Smooth muscle cell (in vitro differentiated cells): ENCODE measurements at regions not wholly inside any gene's neighbourhood (a gene's known extent, or its start where the extent isn't known, plus 50 kb on each side); places are given as distances from the start of the nearest gene placed in this dataset.

Source experiments
- DNase-seq: peaks from one replicate; lab custom pipeline; 2025; ENCODE audit not compliant: unreplicated experiment; lab: John Stamatoyannopoulos, UW
- H2AFZ ChIP-seq: fragments of 200-600 bp; sonication (generic); 2 replicates; pipeline ENCODE4 v1.6.0; 2016; ENCODE audit warnings: antibody characterized with exemption, low read depth, mild to moderate bottlenecking
- H3F3A ChIP-seq: fragments of 200-600 bp; sonication (generic); 2 replicates; pipeline ENCODE4 v1.6.0; 2017; ENCODE audit warnings: antibody characterized with exemption, low read depth
- H3K27ac ChIP-seq: fragments of 200-600 bp; sonication (generic); 2 replicates; pipeline ENCODE4 v1.5.1; 2016; ENCODE audit warnings: low read depth, mild to moderate bottlenecking
- H3K27me3 ChIP-seq: fragments of 200-600 bp; sonication (generic); 2 replicates; pipeline ENCODE4 v1.6.1; 2016; ENCODE audit warnings: low read depth, mild to moderate bottlenecking
- H3K36me3 ChIP-seq: fragments of 200-600 bp; sonication (generic); 2 replicates; pipeline ENCODE4 v1.5.1; 2016; ENCODE audit warnings: low read depth
- H3K4me1 ChIP-seq: fragments of 200-600 bp; sonication (generic); 2 replicates; pipeline ENCODE4 v1.5.1; 2016; ENCODE audit warnings: low read depth
- H3K4me2 ChIP-seq: fragments of 200-600 bp; sonication (generic); 2 replicates; pipeline ENCODE4 v1.6.0; 2016; ENCODE audit warnings: mild to moderate bottlenecking
- H3K4me3 ChIP-seq: fragments of 200-600 bp; sonication (generic); 2 replicates; pipeline ENCODE4 v1.5.1; 2016; ENCODE audit warnings: mild to moderate bottlenecking
- H3K79me2 ChIP-seq: fragments of 200-600 bp; sonication (generic); 2 replicates; pipeline ENCODE4 v1.6.0; 2016; ENCODE audit warnings: low read depth, mild to moderate bottlenecking
- H3K9ac ChIP-seq: fragments of 200-600 bp; sonication (generic); 2 replicates; pipeline ENCODE4 v1.6.0; 2016; ENCODE audit warnings: low read depth
- H3K9me3 ChIP-seq: fragments of 200-600 bp; sonication (generic); replicated peaks from 2 replicates; pipeline ENCODE4 v1.5.1; 2016; ENCODE audit warnings: low read depth
- H4K20me1 ChIP-seq: fragments of 200-600 bp; sonication (generic); 2 replicates; pipeline ENCODE4 v1.6.0; 2016; ENCODE audit warnings: low read depth
- CTCF ChIP-seq: fragments of 200-600 bp; sonication (generic); IDR thresholded peaks from 2 replicates; pipeline ENCODE4 v1.5.1; 2017; ENCODE audit warnings: borderline replicate concordance, mild to moderate bottlenecking, antibody characterized with exemption; ENCODE audit not compliant: insufficient read depth, poor library complexity, severe bottlenecking
- WGBS: methylation state at CpG from one replicate; pipeline ENCODE4 v1.1.7; 2016; ENCODE audit warnings: low lambda C conversion rate; 5-methylcytosine and 5-hydroxymethylcytosine counted together

DNA sequence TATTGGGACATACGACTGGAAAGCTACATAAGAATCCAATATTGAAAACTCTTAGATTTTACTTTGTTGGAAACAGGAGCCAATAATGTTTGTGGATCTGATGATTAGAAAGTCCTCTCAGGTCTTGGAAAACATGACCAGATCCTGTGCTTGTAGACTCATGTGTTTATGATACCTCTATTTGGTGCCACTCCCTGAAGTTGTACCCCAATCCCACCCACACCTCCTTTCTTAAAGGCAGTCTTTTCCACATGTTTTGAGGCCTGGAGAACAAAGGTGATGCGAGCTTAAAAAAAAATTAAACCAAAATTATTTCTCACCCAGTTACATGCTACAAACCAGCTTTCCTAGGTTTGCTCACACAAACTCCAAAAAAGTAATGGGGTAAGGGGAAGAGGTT is 262.7 kb downstream of the PTTG2 start:
- H2AFZ ChIP-seq = no peak overlapping the region
- H3K27me3 ChIP-seq = no peaks in the 10 kb centered on the region
- DNase-seq = no peak
- peaks cover 12% of the 10 kb centered on the region for H3K4me1 ChIP-seq
- H3K9me3 ChIP-seq = no peaks in the 10 kb centered on the region
- no peaks in the 10 kb centered on the region for H4K20me1 ChIP-seq
- no peak overlapping the region for H3K4me3 ChIP-seq
- no peak for TF ChIP-seq CTCF
- no peaks in the 10 kb centered on the region for H3K36me3 ChIP-seq
- H3F3A ChIP-seq = no peaks in the 10 kb centered on the region
- no peak overlapping the region for H3K9ac ChIP-seq
- H3K27ac ChIP-seq = no peak overlapping the region
- 98% methylated on average over 2 of the region's 2 CpGs for WGBS
- H3K79me2 ChIP-seq = no peaks in the 10 kb centered on the region
- no peak overlapping the region for H3K4me2 ChIP-seq

DNA sequence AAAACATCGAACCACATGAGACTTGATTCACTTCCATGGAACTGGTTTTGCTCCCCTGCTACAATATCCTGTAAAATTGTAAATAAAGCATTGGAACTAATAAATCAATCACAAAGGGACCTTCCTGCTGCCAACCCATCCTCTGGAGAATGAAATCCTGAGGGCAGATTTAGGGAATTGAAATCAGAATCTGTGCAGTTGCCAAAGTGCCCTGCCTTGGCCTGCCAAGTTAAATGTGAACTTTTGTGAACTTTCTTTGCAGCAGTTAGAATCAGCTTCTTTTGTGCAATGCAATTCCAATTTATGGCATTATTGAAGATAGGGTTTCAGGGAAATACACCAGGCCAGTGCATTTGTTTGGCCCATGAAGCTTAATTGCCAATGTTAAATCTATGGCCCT is 263.1 kb downstream of the PTTG2 start:
- no peak for DNase-seq
- 59% methylated on average over 1 of the region's 1 CpG for WGBS
- H4K20me1 ChIP-seq = no peaks in the 10 kb centered on the region
- no peak overlapping the region for H3K9ac ChIP-seq
- no peak overlapping the region for H3K27ac ChIP-seq
- no peaks in the 10 kb centered on the region for H3K9me3 ChIP-seq
- no peak overlapping the region for H2AFZ ChIP-seq
- H3K4me2 ChIP-seq = no peak overlapping the region
- H3K36me3 ChIP-seq = no peaks in the 10 kb centered on the region
- no peaks in the 10 kb centered on the region for H3K27me3 ChIP-seq
- TF ChIP-seq CTCF = no peak
- H3F3A ChIP-seq = no peaks in the 10 kb centered on the region
- no peaks in the 10 kb centered on the region for H3K79me2 ChIP-seq
- peaks cover 12% of the 10 kb centered on the region for H3K4me1 ChIP-seq
- no peak overlapping the region for H3K4me3 ChIP-seq

GRCh38 chr4:38223782-38224236 is 263.6 kb downstream of the PTTG2 start:
- 88% methylated on average over 9 of the region's 9 CpGs for WGBS
- Histone ChIP-seq H3K27ac (no peak overlapping the region), H2AFZ (no peak overlapping the region), H3K4me1 (peaks cover 12% of the 10 kb centered on the region), H3K9me3 (no peaks in the 10 kb centered on the region), H4K20me1 (no peaks in the 10 kb centered on the region), H3F3A (no peaks in the 10 kb centered on the region), H3K9ac (no peak overlapping the region), H3K79me2 (no peaks in the 10 kb centered on the region), H3K27me3 (no peaks in the 10 kb centered on the region), H3K36me3 (no peaks in the 10 kb centered on the region), H3K4me2 (no peak overlapping the region), H3K4me3 (no peak overlapping the region)
- TF ChIP-seq CTCF = no peak
- DNase-seq = no peak

- DNase-seq = no peak
- Histone ChIP-seq H3F3A (no peaks in the 10 kb centered on the region), H3K4me2 (no peak overlapping the region), H3K36me3 (no peaks in the 10 kb centered on the region), H3K9ac (no peak overlapping the region), H3K79me2 (no peaks in the 10 kb centered on the region), H3K27ac (no peak overlapping the region), H3K27me3 (no peaks in the 10 kb centered on the region), H3K4me1 (peaks cover 12% of the 10 kb centered on the region), H3K9me3 (no peaks in the 10 kb centered on the region), H3K4me3 (no peak overlapping the region), H2AFZ (no peak overlapping the region), H4K20me1 (no peaks in the 10 kb centered on the region)
- WGBS = 98% methylated on average over 3 of the region's 3 CpGs
- no peak for TF ChIP-seq CTCF
Observed at GRCh38 chr4:38224850-38225249, 264.7 kb downstream of the PTTG2 start.
